ENCODE measurements at regions not wholly inside any gene's neighbourhood (a gene's known extent, or its start where the extent isn't known, plus 50 kb on each side); places are given as distances from the start of the nearest gene placed in this dataset.
"Not testable (repeated sequence)": the region's sequence is repeated elsewhere in the genome, so short reads cannot be mapped to it uniquely, and the experiment has no call there.

GRCh38 chr11:25159341-25159740 is 662.5 kb downstream of the LUZP2 start:
- no peak for DNase-seq

DNA sequence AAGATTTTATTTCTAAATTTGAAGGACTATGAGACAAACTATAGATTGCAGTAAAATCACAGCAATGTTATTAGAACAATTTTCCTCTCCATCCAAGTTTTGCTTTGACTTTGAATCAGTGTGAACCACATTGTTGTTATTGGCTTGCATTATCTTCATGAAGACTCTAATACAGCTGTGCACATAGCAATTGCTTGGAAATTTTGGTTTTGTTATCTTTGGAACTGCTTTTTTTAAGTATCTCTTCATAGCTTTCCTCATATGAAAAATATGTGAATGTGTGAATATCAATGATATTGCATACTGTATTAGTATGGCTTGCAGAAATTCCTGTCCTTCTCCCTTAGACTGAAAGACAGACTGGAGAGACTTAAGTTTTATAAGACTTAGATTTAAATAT is 666.6 kb downstream of the LUZP2 start:
- no peak for DNase-seq

DNA sequence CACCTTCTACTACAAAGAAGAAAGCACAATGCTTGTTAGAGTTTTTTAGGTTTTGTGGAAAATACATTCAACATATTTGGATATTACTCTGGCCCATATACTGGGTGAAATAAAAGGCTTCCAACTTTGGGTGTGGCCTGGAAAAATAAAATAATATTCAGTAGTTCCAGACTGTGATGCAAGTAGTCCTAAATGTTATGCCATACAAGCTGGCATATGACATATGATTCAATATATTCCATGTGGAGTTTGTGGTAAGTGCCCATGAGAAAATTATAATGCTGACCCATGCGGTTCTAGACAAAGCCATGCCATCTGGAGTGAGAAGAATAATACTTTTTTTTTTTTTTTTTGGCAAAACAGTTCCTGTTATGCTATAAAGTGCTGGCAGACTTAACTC is 683.3 kb downstream of the LUZP2 start:
- DNase-seq, result no peak

- no peak for DNase-seq
Observed at GRCh38 chr11:25183411-25183810, 686.6 kb downstream of the LUZP2 start.

DNA sequence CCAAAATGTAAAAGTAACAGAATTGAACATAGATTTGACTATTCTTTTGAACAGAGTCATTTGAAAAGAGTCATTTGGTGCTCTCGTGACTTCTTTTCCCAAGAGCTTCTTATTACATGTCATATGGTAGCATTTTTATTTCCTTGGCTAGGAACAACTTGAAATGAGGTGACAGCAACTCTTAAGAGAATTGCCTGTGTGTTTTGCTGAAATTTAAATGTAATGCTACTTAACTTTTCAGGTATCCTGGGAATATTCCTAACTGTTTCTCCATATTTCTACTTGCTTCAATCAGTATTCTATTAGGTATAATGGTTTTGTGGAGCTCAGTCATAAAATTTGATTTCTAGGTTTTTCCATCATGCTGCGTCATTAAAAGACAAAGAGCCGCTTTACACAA is 700.7 kb downstream of the LUZP2 start:
- DNase-seq, result no peak

- DNase-seq, result no peak
Observed at GRCh38 chr11:25198704-25199103, 701.9 kb downstream of the LUZP2 start.

DNA sequence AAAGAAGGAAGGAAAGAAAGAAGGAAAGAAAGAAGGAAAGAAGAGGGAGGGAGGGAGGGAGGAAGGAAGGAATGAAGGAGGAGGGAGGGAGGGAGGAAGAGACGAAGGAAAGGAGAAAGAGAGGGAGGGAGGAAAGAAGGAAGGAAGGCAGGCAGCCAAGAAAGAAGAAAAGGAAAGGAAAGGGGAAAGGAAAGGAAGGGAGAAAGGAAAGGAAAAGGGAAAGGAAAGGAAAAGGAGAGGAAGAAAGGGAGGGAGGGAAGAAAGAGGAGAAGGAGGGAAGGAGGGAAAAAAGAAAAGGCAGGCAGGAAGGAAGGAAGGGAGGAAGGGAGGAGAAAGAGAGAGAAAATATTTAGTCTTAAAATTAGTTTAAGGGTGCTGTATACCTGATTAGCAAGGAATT is 704.1 kb downstream of the LUZP2 start:
- DNase-seq, result no peak

- DNase-seq, result no peak
Observed at GRCh38 chr11:25206762-25207161, 709.9 kb downstream of the LUZP2 start.

- DNase-seq, result no peak
Observed at GRCh38 chr11:25211635-25212254, 714.9 kb downstream of the LUZP2 start.

GRCh38 chr11:25214535-25215176 is 717.8 kb downstream of the LUZP2 start:
- DNase-seq, result no peak

- no peak for DNase-seq
Observed at GRCh38 chr11:25218036-25218435, 721.2 kb downstream of the LUZP2 start.

DNA sequence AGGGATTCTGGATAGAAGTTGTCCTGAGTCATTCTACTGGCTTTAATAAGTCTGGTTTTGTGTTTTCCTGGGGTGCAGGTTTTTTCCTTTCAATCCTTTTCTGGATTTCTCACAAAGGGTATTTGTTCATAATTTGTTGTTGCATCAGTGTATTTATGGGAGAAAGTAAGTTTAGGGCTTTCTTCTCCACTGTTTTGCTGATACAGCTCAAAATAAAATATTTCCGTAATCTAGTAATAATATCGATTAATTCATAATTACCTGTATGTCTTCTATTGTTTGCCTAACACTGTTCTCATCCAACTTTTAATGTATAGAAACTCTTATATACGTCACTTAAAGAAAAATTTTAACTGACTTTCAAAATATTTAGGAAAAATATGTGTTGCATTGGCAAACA is 728.2 kb downstream of the LUZP2 start:
- DNase-seq, result no peak

DNA sequence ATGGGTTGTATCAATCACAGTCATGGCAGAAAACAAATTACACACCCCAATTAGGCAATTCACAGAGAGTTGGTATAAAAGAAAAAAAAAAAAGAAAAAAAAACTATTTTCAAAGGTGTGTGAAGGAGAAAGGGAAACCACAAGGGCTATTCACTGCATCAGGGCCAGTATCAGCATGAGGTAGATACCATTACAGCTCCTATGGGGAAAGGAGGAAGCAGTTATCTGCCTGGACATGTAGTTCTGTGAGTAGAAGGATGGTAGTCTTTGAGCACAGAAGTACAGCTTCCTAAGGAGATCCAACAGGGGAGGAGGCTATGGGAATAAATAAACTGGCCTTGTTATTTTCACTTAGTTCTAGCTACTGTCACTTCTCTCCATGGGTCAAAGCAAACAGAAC is 746.1 kb downstream of the LUZP2 start:
- no peak for DNase-seq

DNA sequence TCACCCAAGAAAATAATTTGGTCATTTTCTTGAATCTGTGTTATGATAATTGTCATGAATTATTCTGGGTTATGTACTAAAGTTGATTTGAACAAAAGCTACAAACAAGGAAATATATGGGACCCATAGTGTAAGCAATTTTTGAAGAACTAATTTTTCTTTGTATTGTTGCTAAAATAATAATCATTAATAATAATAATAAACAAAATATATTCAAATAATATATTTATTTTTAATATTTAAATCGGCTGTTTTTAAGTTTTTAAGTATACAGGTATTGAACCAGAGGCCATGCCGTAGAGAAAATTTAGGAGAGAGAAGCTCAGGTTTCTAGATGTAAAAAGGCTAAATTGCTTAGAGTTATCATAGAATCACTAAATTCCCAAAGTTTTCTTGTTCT is 747.3 kb downstream of the LUZP2 start:
- DNase-seq, result no peak

DNA sequence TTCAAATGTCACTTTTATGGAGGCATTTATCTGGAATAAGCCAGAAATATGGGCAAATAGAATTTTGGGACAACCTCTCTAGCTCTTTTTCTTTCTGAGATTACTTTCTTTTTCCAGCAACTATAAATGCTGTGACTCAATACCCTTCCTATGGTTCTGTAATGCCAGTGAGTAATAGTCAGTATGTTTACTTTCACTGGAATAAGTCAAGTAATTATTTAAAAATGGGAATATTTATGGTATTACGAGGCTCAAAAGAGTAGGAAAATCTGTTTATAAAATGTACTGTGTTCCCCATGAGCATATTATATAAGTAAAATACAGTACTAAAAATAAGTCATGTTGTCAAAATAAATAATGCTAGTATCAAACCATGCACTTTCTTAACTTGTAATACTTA is 750.5 kb downstream of the LUZP2 start:
- DNase-seq, result no peak

GRCh38 chr11:25252854-25253253 is 756.0 kb downstream of the LUZP2 start:
- DNase-seq, result no peak

DNA sequence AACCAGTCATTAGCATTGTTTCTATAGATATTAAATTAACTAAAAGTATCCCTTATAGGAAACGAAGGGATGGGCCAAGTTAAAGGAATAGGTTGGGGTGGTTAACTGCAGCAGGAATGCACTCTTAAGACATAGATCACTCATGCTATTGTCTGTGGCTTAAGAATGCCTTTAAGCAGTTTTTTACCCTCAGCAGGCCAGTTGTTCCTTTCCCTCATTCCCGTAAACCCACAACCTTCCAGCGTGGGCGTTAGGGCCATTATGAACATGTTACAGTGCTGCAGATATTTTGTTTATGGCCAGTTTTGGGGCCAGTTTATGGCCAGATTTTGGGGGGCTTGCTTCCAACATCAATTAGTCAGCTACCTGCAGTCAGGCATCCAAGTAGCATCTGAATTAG is 767.0 kb downstream of the LUZP2 start:
- DNase-seq, result not testable (repeated sequence)

- no peak for DNase-seq
Observed at GRCh38 chr11:25271301-25271700, 774.4 kb downstream of the LUZP2 start.

GRCh38 chr11:25272214-25272613 is 775.4 kb downstream of the LUZP2 start:
- no peak for DNase-seq

GRCh38 chr11:25280821-25281220 is 784.0 kb downstream of the LUZP2 start:
- DNase-seq, result not testable (repeated sequence)

- DNase-seq, result no peak
Observed at GRCh38 chr11:25293166-25293565, 796.3 kb downstream of the LUZP2 start.

DNA sequence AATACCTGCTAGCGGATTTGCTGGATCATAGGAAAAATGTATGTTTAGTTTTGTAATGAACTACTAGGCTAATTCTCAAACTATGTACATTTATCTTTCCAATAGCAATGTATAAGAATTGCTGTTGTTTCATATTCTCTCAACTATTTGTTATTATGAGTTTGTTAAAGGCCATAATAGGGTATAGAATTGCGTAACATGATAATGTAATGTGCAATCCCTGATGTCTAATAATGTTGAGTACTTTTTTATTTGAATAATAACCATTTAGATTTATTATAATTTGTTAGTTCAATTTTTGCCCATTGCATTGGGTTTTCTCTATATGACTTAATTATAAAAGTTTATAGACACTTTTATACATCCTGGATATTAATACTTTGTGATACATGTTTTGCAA is 801.6 kb downstream of the LUZP2 start:
- no peak for DNase-seq

GRCh38 chr11:25309818-25310217 is 813.0 kb downstream of the LUZP2 start:
- no peak for DNase-seq

- no peak for DNase-seq
Observed at GRCh38 chr11:25317216-25317615, 820.4 kb downstream of the LUZP2 start.

DNA sequence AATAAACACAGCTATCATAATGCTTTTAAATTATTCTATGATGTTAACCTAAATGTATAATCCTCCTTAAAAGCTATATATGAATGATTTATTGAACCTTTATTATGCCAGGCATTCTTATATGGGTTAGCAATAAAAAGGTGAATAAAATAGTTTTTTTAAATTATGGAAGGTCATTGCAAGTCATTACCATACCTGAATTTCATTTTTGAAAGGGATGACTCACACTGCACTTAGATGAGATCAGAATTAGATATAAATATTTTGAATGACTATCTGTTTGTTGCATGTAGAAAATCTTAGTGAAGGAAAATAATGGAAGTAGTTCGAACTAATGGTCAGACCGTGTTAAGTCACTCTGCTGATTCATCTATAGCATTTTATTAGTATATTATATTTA is 822.3 kb downstream of the LUZP2 start:
- no peak for DNase-seq
